ENCODE measurements at regions not wholly inside any gene's neighbourhood (a gene's known extent, or its start where the extent isn't known, plus 50 kb on each side); places are given as distances from the start of the nearest gene placed in this dataset.

- TF ChIP-seq CTCF (IDR thresholded peaks at IDR 0.05; ENCODE audit: low read depth, low read length) = no peak
- Histone ChIP-seq H3K27me3 (ENCODE audit: control insufficient read depth, insufficient read depth, low read length) (no peaks in the 10 kb centered on the region), H3K4me3 (ENCODE audit: low read depth, low read length) (no peak overlapping the region), H3K9me3 (ENCODE audit: control insufficient read depth, insufficient read depth, low read length) (no peaks in the 10 kb centered on the region), H3K27ac (ENCODE audit: low read depth, low read length) (no peak overlapping the region)
- CTCF ChIA-PET = no interaction called here
- no peak for DNase-seq (ENCODE audit: low read depth, low spot score)
- POLR2A ChIA-PET = no interaction called here
Observed at GRCh38 chr12:83465632-83466031, 778.9 kb downstream of the TMTC2 start.

GRCh38 chr12:83462419-83462818 lies 775.7 kb downstream of the TMTC2 start:
- ChIA-PET CTCF (no interaction called here), POLR2A (no interaction called here)
- no peak for DNase-seq (ENCODE audit: low read depth, low spot score)
- Histone ChIP-seq H3K9me3 (ENCODE audit: control insufficient read depth, insufficient read depth, low read length) (no peaks in the 10 kb centered on the region), H3K27me3 (ENCODE audit: control insufficient read depth, insufficient read depth, low read length) (no peaks in the 10 kb centered on the region), H3K27ac (ENCODE audit: low read depth, low read length) (no peak overlapping the region), H3K4me3 (ENCODE audit: low read depth, low read length) (no peak overlapping the region)
- no peak for TF ChIP-seq CTCF (IDR thresholded peaks at IDR 0.05; ENCODE audit: low read depth, low read length)

GRCh38 chr12:83461336-83461935 lies 774.7 kb downstream of the TMTC2 start:
- Histone ChIP-seq H3K9me3 (ENCODE audit: control insufficient read depth, insufficient read depth, low read length) (no peaks in the 10 kb centered on the region), H3K27me3 (ENCODE audit: control insufficient read depth, insufficient read depth, low read length) (no peaks in the 10 kb centered on the region), H3K27ac (ENCODE audit: low read depth, low read length) (no peak overlapping the region), H3K4me3 (ENCODE audit: low read depth, low read length) (no peak overlapping the region)
- no peak for DNase-seq (ENCODE audit: low read depth, low spot score)
- POLR2A ChIA-PET = no interaction called here
- no peak for TF ChIP-seq CTCF (IDR thresholded peaks at IDR 0.05; ENCODE audit: low read depth, low read length)
- CTCF ChIA-PET = no interaction called here

- no peak overlapping the region for H3K4me3 ChIP-seq (ENCODE audit: low read depth, low read length)
- no peaks in the 10 kb centered on the region for H3K9me3 ChIP-seq (ENCODE audit: control insufficient read depth, insufficient read depth, low read length)
- CTCF ChIA-PET = no interaction called here
- POLR2A ChIA-PET = no interaction called here
- no peak overlapping the region for H3K27ac ChIP-seq (ENCODE audit: low read depth, low read length)
- no peak for TF ChIP-seq CTCF (IDR thresholded peaks at IDR 0.05; ENCODE audit: low read depth, low read length)
- no peaks in the 10 kb centered on the region for H3K27me3 ChIP-seq (ENCODE audit: control insufficient read depth, insufficient read depth, low read length)
- no peak for DNase-seq (ENCODE audit: low read depth, low spot score)
Observed at GRCh38 chr12:83451189-83451588, 764.5 kb downstream of the TMTC2 start.

DNA sequence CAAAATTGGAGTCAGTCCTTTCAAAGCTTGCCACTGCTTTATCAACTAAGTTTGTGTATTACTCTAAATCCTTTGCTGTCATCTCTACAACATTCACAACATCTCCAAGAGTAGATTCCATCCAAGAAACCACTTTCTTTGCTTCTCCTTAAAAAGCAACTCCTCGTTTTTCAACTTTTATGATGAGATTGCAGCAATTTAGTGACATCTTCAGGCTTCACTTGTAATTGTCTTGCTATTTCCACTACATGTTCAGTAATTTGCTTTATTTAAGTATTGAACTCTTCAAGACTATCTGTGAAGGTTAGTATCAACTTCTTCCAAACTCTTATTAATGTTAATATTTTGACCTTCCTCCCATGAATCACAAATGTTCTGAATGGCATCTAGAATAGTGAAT lies 747.9 kb downstream of the TMTC2 start:
- TF ChIP-seq CTCF (IDR thresholded peaks at IDR 0.05; ENCODE audit: low read depth, low read length) = no peak
- DNase-seq (ENCODE audit: low read depth, low spot score) = no peak
- Histone ChIP-seq H3K4me3 (ENCODE audit: low read depth, low read length) (no peak overlapping the region), H3K9me3 (ENCODE audit: control insufficient read depth, insufficient read depth, low read length) (peaks cover 10% of the 10 kb centered on the region), H3K27me3 (ENCODE audit: control insufficient read depth, insufficient read depth, low read length) (no peaks in the 10 kb centered on the region), H3K27ac (ENCODE audit: low read depth, low read length) (no peak overlapping the region)
- ChIA-PET POLR2A (no interaction called here), CTCF (no interaction called here)

Measured in AG04450 (cell line).